ENCODE measurements at regions not wholly inside any gene's neighbourhood (a gene's known extent, or its start where the extent isn't known, plus 50 kb on each side); places are given as distances from the start of the nearest gene placed in this dataset.
"Not testable (repeated sequence)": the region's sequence is repeated elsewhere in the genome, so short reads cannot be mapped to it uniquely, and the experiment has no call there.

- Mint-ChIP-seq H3K36me3 (ENCODE audit: low read depth) (no peaks in the 10 kb centered on the region), H3K27ac (no peak overlapping the region), H3K27me3 (ENCODE audit: low read depth) (peaks cover 8% of the 10 kb centered on the region), H3K4me3 (no peak overlapping the region), H3K9me3 (no peaks in the 10 kb centered on the region), H3K4me1 (no peaks in the 10 kb centered on the region)
- TF ChIP-seq, protein P1, sequence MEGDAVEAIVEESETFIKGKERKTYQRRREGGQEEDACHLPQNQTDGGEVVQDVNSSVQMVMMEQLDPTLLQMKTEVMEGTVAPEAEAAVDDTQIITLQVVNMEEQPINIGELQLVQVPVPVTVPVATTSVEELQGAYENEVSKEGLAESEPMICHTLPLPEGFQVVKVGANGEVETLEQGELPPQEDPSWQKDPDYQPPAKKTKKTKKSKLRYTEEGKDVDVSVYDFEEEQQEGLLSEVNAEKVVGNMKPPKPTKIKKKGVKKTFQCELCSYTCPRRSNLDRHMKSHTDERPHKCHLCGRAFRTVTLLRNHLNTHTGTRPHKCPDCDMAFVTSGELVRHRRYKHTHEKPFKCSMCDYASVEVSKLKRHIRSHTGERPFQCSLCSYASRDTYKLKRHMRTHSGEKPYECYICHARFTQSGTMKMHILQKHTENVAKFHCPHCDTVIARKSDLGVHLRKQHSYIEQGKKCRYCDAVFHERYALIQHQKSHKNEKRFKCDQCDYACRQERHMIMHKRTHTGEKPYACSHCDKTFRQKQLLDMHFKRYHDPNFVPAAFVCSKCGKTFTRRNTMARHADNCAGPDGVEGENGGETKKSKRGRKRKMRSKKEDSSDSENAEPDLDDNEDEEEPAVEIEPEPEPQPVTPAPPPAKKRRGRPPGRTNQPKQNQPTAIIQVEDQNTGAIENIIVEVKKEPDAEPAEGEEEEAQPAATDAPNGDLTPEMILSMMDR (IDR thresholded peaks at IDR 0.05; ENCODE audit: unreplicated experiment in 3 of 3) = no peak
Measured at GRCh38 chr1:90356991-90357390, 360.1 kb downstream of the BARHL2 start.

DNA sequence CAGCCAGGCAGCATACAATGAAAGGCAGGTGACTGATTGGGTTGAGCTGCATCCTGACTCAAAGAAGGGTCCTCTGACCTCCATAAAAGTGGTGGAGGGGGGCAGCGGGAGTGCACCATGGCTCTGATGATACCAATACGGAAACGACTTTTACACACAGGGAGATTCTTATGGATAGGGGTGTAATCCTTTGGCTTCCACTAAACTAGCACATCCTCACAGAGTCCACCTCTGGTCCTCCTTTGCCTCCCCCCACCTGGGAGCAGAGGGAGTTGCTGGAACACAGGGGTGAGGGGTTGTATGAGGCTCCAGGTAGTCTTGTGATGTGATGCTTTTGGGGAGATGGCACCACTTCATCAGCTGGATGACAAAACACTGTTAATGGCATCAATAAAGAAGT, 361.0 kb downstream of the BARHL2 start:
- H3K36me3 Mint-ChIP-seq (ENCODE audit: low read depth) = no peaks in the 10 kb centered on the region
- no peak overlapping the region for H3K4me3 Mint-ChIP-seq
- H3K27me3 Mint-ChIP-seq (ENCODE audit: low read depth) = peaks cover 8% of the 10 kb centered on the region
- H3K4me1 Mint-ChIP-seq = no peaks in the 10 kb centered on the region
- TF ChIP-seq, protein P1 (IDR thresholded peaks at IDR 0.05; ENCODE audit: unreplicated experiment in 3 of 3) = no peak
- no peaks in the 10 kb centered on the region for H3K9me3 Mint-ChIP-seq
- H3K27ac Mint-ChIP-seq = no peak overlapping the region

DNA sequence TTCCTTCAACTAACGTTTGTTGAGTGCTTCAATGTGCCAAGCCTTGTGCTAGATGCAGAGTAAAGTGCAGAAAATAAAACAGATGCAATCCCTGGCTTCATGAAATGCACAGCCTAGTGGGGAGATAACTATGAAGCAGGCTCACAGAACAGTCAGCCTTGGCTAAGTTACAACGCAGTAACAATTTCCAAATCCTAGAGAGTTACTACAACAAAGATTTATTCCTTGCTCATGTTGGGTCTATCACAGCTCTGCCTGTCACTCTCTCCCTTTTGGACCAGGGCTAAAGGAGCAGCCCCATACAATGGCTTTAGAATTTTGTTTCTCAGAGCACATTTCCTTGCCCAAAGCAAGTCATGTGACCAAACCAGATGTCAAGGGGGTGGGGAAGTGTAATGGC, 359.8 kb downstream of the ZNF326 start:
- Mint-ChIP-seq H3K9me3 (peaks cover 2% of the 10 kb centered on the region), H3K27ac (no peak overlapping the region), H3K36me3 (ENCODE audit: low read depth) (no peaks in the 10 kb centered on the region), H3K4me3 (no peak overlapping the region), H3K27me3 (ENCODE audit: low read depth) (peaks cover 7% of the 10 kb centered on the region), H3K4me1 (no peaks in the 10 kb centered on the region)
- TF ChIP-seq, protein P1 (IDR thresholded peaks at IDR 0.05; ENCODE audit: unreplicated experiment in 3 of 3) = no peak

DNA sequence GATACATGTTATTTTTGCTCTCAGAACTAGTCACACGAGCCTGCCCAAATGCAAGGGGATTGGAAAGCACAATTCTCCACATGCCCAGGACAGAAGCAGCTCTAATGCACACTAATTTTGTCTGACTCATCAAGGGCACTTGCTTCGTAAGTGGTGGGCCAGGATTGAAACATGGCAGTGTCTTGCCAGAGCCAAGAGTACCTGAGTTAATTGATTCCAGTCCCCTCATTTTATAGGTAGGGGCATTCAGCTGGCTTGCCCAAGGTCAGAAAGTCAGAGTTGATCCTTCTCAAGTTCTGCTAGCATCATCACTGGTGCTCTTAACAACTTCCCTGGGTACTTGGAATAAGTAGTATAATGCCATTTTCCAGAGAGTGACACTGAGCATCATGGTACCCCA, 356.1 kb downstream of the ZNF326 start:
- TF ChIP-seq, protein P1 (IDR thresholded peaks at IDR 0.05; ENCODE audit: unreplicated experiment in 3 of 3) = no peak
- H3K9me3 Mint-ChIP-seq = peaks cover 8% of the 10 kb centered on the region
- no peaks in the 10 kb centered on the region for H3K4me1 Mint-ChIP-seq
- no peak overlapping the region for H3K27ac Mint-ChIP-seq
- H3K4me3 Mint-ChIP-seq = no peak overlapping the region
- no peaks in the 10 kb centered on the region for H3K36me3 Mint-ChIP-seq (ENCODE audit: low read depth)
- peaks cover 4% of the 10 kb centered on the region for H3K27me3 Mint-ChIP-seq (ENCODE audit: low read depth)

- H3K4me1 Mint-ChIP-seq = no peaks in the 10 kb centered on the region
- no peaks in the 10 kb centered on the region for H3K27me3 Mint-ChIP-seq (ENCODE audit: low read depth)
- TF ChIP-seq, protein P1 (IDR thresholded peaks at IDR 0.05; ENCODE audit: unreplicated experiment in 3 of 3) = no peak
- peaks cover 8% of the 10 kb centered on the region for H3K9me3 Mint-ChIP-seq
- H3K36me3 Mint-ChIP-seq (ENCODE audit: low read depth) = no peaks in the 10 kb centered on the region
- H3K4me3 Mint-ChIP-seq = no peak overlapping the region
- H3K27ac Mint-ChIP-seq = no peak overlapping the region
Measured at GRCh38 chr1:90349510-90349909, 354.6 kb downstream of the ZNF326 start.

DNA sequence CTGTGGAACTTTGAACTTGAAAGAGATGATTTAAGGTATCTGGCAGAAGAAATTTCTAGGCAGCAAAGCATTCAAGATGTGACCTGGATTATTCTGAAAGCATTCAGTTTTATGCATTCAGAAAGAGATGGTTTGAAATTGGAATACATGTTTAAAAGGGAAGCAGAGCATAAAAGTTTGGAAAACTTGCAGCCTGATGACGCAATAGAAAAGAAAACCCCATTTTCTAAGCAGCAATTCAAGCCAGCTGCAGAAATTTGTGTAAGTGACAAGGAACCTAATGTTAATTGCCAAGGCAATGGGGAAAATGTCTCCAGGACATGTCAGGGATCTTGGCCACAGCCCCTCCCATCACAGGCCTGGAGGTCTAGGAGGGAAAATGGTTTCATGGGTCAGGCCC, 354.0 kb downstream of the ZNF326 start:
- TF ChIP-seq, protein P1 (IDR thresholded peaks at IDR 0.05; ENCODE audit: unreplicated experiment in 3 of 3) = no peak
- Mint-ChIP-seq H3K27me3 (ENCODE audit: low read depth) (no peaks in the 10 kb centered on the region), H3K4me1 (no peaks in the 10 kb centered on the region), H3K36me3 (ENCODE audit: low read depth) (no peaks in the 10 kb centered on the region), H3K27ac (no peak overlapping the region), H3K4me3 (no peak overlapping the region), H3K9me3 (peaks cover 8% of the 10 kb centered on the region)

GRCh38 chr1:90348459-90348858, 353.5 kb downstream of the ZNF326 start:
- not testable (repeated sequence) for H3K36me3 Mint-ChIP-seq (ENCODE audit: low read depth); H3K4me3 Mint-ChIP-seq; H3K27me3 Mint-ChIP-seq (ENCODE audit: low read depth)

More at GRCh38 chr1:90348459-90348858, 353.5 kb downstream of the ZNF326 start:
- H3K27ac Mint-ChIP-seq, H3K4me1 Mint-ChIP-seq, H3K9me3 Mint-ChIP-seq: not testable (repeated sequence)
